ENCODE measurements at regions not wholly inside any gene's neighbourhood (a gene's known extent, or its start where the extent isn't known, plus 50 kb on each side); places are given as distances from the start of the nearest gene placed in this dataset.
A peak's percentile ranks its signal among the peaks of the same experiment; 100 is the strongest.

DNA sequence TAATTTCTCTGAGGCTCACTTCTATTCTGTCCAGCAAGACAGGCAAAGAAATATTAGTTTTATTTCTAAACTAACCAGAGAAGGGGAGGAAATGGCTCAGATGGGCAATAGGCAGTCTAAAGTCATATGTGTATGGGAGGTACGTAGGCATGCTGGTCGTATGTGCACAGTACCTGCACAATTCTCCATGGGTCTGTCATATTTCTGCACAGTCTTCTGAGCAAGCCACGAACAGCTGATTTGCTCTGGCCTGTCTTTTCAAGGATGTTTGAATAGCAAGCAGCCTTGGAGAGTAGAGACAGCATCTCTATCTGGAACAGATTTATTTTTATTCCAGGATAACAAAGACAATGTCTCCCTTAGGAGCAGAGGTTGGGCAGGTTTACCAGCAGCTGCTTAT, 92.1 kb downstream of the SLC25A47 start:
- Histone ChIP-seq H3K9me3 (ENCODE audit: control insufficient read depth in 2 of 2, low read length in 2 of 2) (no peaks in the 10 kb centered on the region), H3K4me3 (ENCODE audit: low read depth, low read length) (no peak overlapping the region), H3K36me3 (ENCODE audit: control insufficient read depth, insufficient read depth, low read length) (no peaks in the 10 kb centered on the region), H3K4me1 (ENCODE audit: control insufficient read depth, insufficient read depth, low read length, poor library complexity, severe bottlenecking) (no peaks in the 10 kb centered on the region), H3K27ac (ENCODE audit: insufficient read depth, low read length, poor library complexity, severe bottlenecking) (no peak overlapping the region), H3K27me3 (ENCODE audit: control insufficient read depth, insufficient read depth, low read length) (no peaks in the 10 kb centered on the region)
- no peak for ATAC-seq (ENCODE audit: low read depth in 2 of 2)
- no peak overlapping the region for H3K4me3 Mint-ChIP-seq
- peaks cover 0 to 2% (median 0%) of the 10 kb centered on the region in 7 donors for H3K9me3 Mint-ChIP-seq
- peaks cover 0 to 21% (median 4%) of the 10 kb centered on the region in 4 donors for H3K4me1 Mint-ChIP-seq
- H3K27me3 Mint-ChIP-seq: no peaks in the 10 kb centered on the region
- peak overlapping the region in 2 of 3 donors; percentile 29 to 36 for H3K27ac Mint-ChIP-seq
- H3K36me3 Mint-ChIP-seq: peaks cover 4% of the 10 kb centered on the region
- no peak for DNase-seq

GRCh38 chr14:100416081-100416680, 93.0 kb downstream of the SLC25A47 start:
- Mint-ChIP-seq H3K4me1 (peaks cover 0 to 21% (median 7%) of the 10 kb centered on the region in 4 donors), H3K36me3 (peaks cover 4% of the 10 kb centered on the region), H3K27ac (peak overlapping the region in 1 of 3 donors; percentile 14), H3K4me3 (no peak overlapping the region), H3K27me3 (no peaks in the 10 kb centered on the region), H3K9me3 (peaks cover 0 to 2% (median 0%) of the 10 kb centered on the region in 7 donors)
- ATAC-seq (ENCODE audit: low read depth in 2 of 2) (no peak), DNase-seq (no peak)
- H3K9me3 ChIP-seq (ENCODE audit: control insufficient read depth in 2 of 2, low read length in 2 of 2): no peaks in the 10 kb centered on the region
- no peak overlapping the region for H3K27ac ChIP-seq (ENCODE audit: insufficient read depth, low read length, poor library complexity, severe bottlenecking)
- H3K4me3 ChIP-seq (ENCODE audit: low read depth, low read length): no peak overlapping the region
- no peaks in the 10 kb centered on the region for H3K36me3 ChIP-seq (ENCODE audit: control insufficient read depth, insufficient read depth, low read length)
- no peaks in the 10 kb centered on the region for H3K4me1 ChIP-seq (ENCODE audit: control insufficient read depth, insufficient read depth, low read length, poor library complexity, severe bottlenecking)
- no peaks in the 10 kb centered on the region for H3K27me3 ChIP-seq (ENCODE audit: control insufficient read depth, insufficient read depth, low read length)

GRCh38 chr14:100416921-100417860, 94.1 kb downstream of the SLC25A47 start:
- H3K4me1 ChIP-seq (ENCODE audit: control insufficient read depth, insufficient read depth, low read length, poor library complexity, severe bottlenecking): no peaks in the 10 kb centered on the region
- Mint-ChIP-seq H3K36me3 (peaks cover 4% of the 10 kb centered on the region), H3K27me3 (no peaks in the 10 kb centered on the region), H3K9me3 (peaks cover 0 to 2% (median 0%) of the 10 kb centered on the region in 7 donors), H3K27ac (no peak overlapping the region), H3K4me1 (peaks cover 0 to 21% (median 9%) of the 10 kb centered on the region in 4 donors), H3K4me3 (no peak overlapping the region)
- H3K4me3 ChIP-seq (ENCODE audit: low read depth, low read length): no peak overlapping the region
- ATAC-seq (ENCODE audit: low read depth in 2 of 2): no peak
- H3K36me3 ChIP-seq (ENCODE audit: control insufficient read depth, insufficient read depth, low read length): no peaks in the 10 kb centered on the region
- DNase-seq: no peak
- H3K27me3 ChIP-seq (ENCODE audit: control insufficient read depth, insufficient read depth, low read length): no peaks in the 10 kb centered on the region
- H3K27ac ChIP-seq (ENCODE audit: insufficient read depth, low read length, poor library complexity, severe bottlenecking): no peak overlapping the region
- no peaks in the 10 kb centered on the region for H3K9me3 ChIP-seq (ENCODE audit: control insufficient read depth in 2 of 2, low read length in 2 of 2)

DNA sequence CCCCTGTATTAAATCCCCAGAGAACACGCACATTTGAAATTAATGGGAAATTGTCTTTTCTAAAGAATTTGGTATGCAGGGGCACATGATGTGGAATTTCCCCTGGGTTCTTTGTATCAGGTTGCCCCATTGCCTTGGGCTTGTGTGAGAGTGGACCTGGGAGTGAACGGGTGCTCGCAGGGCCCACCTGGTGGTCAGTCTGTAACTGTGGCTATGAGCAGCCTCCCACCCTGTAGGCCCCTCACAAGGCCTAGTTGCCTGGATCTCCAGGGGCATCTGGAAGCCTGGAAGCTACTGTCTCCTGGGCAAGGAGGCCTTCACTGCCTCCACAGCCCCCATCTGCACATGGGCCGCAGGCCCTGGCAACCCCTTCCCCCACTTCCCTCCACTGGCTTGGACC, 96.7 kb downstream of the SLC25A47 start:
- Histone ChIP-seq H3K4me3 (ENCODE audit: low read depth, low read length) (no peak overlapping the region), H3K27me3 (ENCODE audit: control insufficient read depth, insufficient read depth, low read length) (no peaks in the 10 kb centered on the region), H3K36me3 (ENCODE audit: control insufficient read depth, insufficient read depth, low read length) (no peaks in the 10 kb centered on the region), H3K9me3 (ENCODE audit: control insufficient read depth in 2 of 2, low read length in 2 of 2) (no peaks in the 10 kb centered on the region), H3K4me1 (ENCODE audit: control insufficient read depth, insufficient read depth, low read length, poor library complexity, severe bottlenecking) (no peaks in the 10 kb centered on the region), H3K27ac (ENCODE audit: insufficient read depth, low read length, poor library complexity, severe bottlenecking) (no peak overlapping the region)
- H3K36me3 Mint-ChIP-seq: peaks cover 4% of the 10 kb centered on the region
- no peak overlapping the region for H3K4me3 Mint-ChIP-seq
- peak overlapping the region in 1 of 3 donors; percentile 85 for H3K27ac Mint-ChIP-seq
- DNase-seq: no peak
- H3K4me1 Mint-ChIP-seq: peaks cover 0 to 20% (median 12%) of the 10 kb centered on the region in 4 donors
- H3K27me3 Mint-ChIP-seq: no peaks in the 10 kb centered on the region
- no peak for ATAC-seq (ENCODE audit: low read depth in 2 of 2)
- H3K9me3 Mint-ChIP-seq: peaks cover 0 to 1% (median 0%) of the 10 kb centered on the region in 7 donors

- DNase-seq (no peak), ATAC-seq (ENCODE audit: low read depth in 2 of 2) (no peak)
- no peaks in the 10 kb centered on the region for H3K27me3 ChIP-seq (ENCODE audit: control insufficient read depth, insufficient read depth, low read length)
- no peaks in the 10 kb centered on the region for H3K36me3 ChIP-seq (ENCODE audit: control insufficient read depth, insufficient read depth, low read length)
- no peaks in the 10 kb centered on the region for H3K9me3 ChIP-seq (ENCODE audit: control insufficient read depth in 2 of 2, low read length in 2 of 2)
- H3K4me1 ChIP-seq (ENCODE audit: control insufficient read depth, insufficient read depth, low read length, poor library complexity, severe bottlenecking): no peaks in the 10 kb centered on the region
- H3K4me1 Mint-ChIP-seq: peaks cover 0 to 26% (median 12%) of the 10 kb centered on the region in 4 donors
- no peak overlapping the region for H3K4me3 ChIP-seq (ENCODE audit: low read depth, low read length)
- H3K36me3 Mint-ChIP-seq: peaks cover 4% of the 10 kb centered on the region
- no peaks in the 10 kb centered on the region for H3K27me3 Mint-ChIP-seq
- no peak overlapping the region for H3K27ac ChIP-seq (ENCODE audit: insufficient read depth, low read length, poor library complexity, severe bottlenecking)
- peaks cover 0 to 1% (median 0%) of the 10 kb centered on the region in 7 donors for H3K9me3 Mint-ChIP-seq
- no peak overlapping the region for H3K27ac Mint-ChIP-seq
- no peak overlapping the region for H3K4me3 Mint-ChIP-seq
Observed at GRCh38 chr14:100421756-100422470, 98.8 kb downstream of the SLC25A47 start.

GRCh38 chr14:100422556-100423316, 99.6 kb downstream of the SLC25A47 start:
- ATAC-seq (ENCODE audit: low read depth in 2 of 2): no peak
- Mint-ChIP-seq H3K36me3 (peaks cover 4% of the 10 kb centered on the region), H3K4me1 (peaks cover 0 to 26% (median 14%) of the 10 kb centered on the region in 4 donors), H3K27ac (no peak overlapping the region), H3K27me3 (no peaks in the 10 kb centered on the region), H3K4me3 (no peak overlapping the region), H3K9me3 (peaks cover 0 to 1% (median 0%) of the 10 kb centered on the region in 7 donors)
- Histone ChIP-seq H3K4me1 (ENCODE audit: control insufficient read depth, insufficient read depth, low read length, poor library complexity, severe bottlenecking) (no peaks in the 10 kb centered on the region), H3K4me3 (ENCODE audit: low read depth, low read length) (no peak overlapping the region), H3K27me3 (ENCODE audit: control insufficient read depth, insufficient read depth, low read length) (no peaks in the 10 kb centered on the region), H3K36me3 (ENCODE audit: control insufficient read depth, insufficient read depth, low read length) (no peaks in the 10 kb centered on the region), H3K9me3 (ENCODE audit: control insufficient read depth in 2 of 2, low read length in 2 of 2) (no peaks in the 10 kb centered on the region), H3K27ac (ENCODE audit: insufficient read depth, low read length, poor library complexity, severe bottlenecking) (no peak overlapping the region)
- DNase-seq: no peak

All from CD4-positive, CD25-positive, alpha-beta regulatory T cell (primary cell).